H9 (cell line): ENCODE measurements at regions not wholly inside any gene's neighbourhood (a gene's known extent, or its start where the extent isn't known, plus 50 kb on each side); places are given as distances from the start of the nearest gene placed in this dataset.

Experiments
- DNase-seq: peaks from one replicate; pipeline ENCODE4 v3.0.0-alpha.2; 2017
- H2AFZ ChIP-seq: one replicate; pipeline ENCODE4 v1.6.1; 2013; ENCODE audit warnings: mild to moderate bottlenecking, low read length, control low read depth, moderate library complexity
- H2AK5ac ChIP-seq: 2 replicates; pipeline ENCODE4 v1.6.1; 2013; ENCODE audit warnings: low read length, control low read depth, mixed read lengths; ENCODE audit not compliant: insufficient read length
- H2BK120ac ChIP-seq: one replicate; pipeline ENCODE4 v1.6.1; 2013; ENCODE audit warnings: low read depth, mild to moderate bottlenecking, low read length, control low read depth, inconsistent platforms; ENCODE audit not compliant: poor library complexity, severe bottlenecking
- H2BK12ac ChIP-seq: 2 replicates; pipeline ENCODE4 v1.6.1; 2013; ENCODE audit warnings: low read length, control low read depth, mixed read lengths, low read depth; ENCODE audit not compliant: insufficient read length
- H2BK15ac ChIP-seq: 2 replicates; pipeline ENCODE4 v1.6.1; 2013; ENCODE audit warnings: low read depth, low read length, control low read depth
- H2BK20ac ChIP-seq: one replicate; pipeline ENCODE4 v1.6.1; 2013; ENCODE audit warnings: low read depth, mild to moderate bottlenecking, low read length, control low read depth, inconsistent platforms; ENCODE audit not compliant: poor library complexity, severe bottlenecking
- H2BK5ac ChIP-seq: 2 replicates; pipeline ENCODE4 v1.6.1; 2013; ENCODE audit warnings: low read length, control low read depth, mixed read lengths; ENCODE audit not compliant: insufficient read length
- H3K14ac ChIP-seq: 2 replicates; pipeline ENCODE4 v1.6.1; 2013; ENCODE audit warnings: low read length, control low read depth; ENCODE audit not compliant: insufficient read depth
- H3K18ac ChIP-seq: 2 replicates; pipeline ENCODE4 v1.6.1; 2013; ENCODE audit warnings: low read depth, mild to moderate bottlenecking, mixed read lengths, low read length, control low read depth; ENCODE audit not compliant: insufficient read length
- H3K23ac ChIP-seq: 2 replicates; pipeline ENCODE4 v1.6.1; 2013; ENCODE audit warnings: low read length, control low read depth, mixed read lengths, low read depth; ENCODE audit not compliant: insufficient read length
- H3K23me2 ChIP-seq: 2 replicates; pipeline ENCODE4 v1.6.1; 2013; ENCODE audit warnings: low read depth, mild to moderate bottlenecking, mixed read lengths, low read length, control low read depth; ENCODE audit not compliant: insufficient read length, poor library complexity, severe bottlenecking
- H3K27ac ChIP-seq: 2 replicates; pipeline ENCODE4 v1.5.1; 2013; ENCODE audit warnings: low read length, control low read depth, mixed read lengths, low read depth; ENCODE audit not compliant: insufficient read length
- H3K27me3 ChIP-seq: 2 replicates; pipeline ENCODE4 v1.6.1; 2013; ENCODE audit warnings: low read length, control low read depth, inconsistent platforms; ENCODE audit not compliant: insufficient read depth
- H3K4ac ChIP-seq: 2 replicates; pipeline ENCODE4 v1.6.1; 2013; ENCODE audit warnings: low read depth, mild to moderate bottlenecking, control low read depth, inconsistent platforms, low read length, moderate library complexity
- H3K4me1 ChIP-seq: 2 replicates; pipeline ENCODE4 v1.6.1; 2013; ENCODE audit warnings: low read length, control low read depth, inconsistent platforms; ENCODE audit not compliant: insufficient read depth
- H3K4me2 ChIP-seq: 2 replicates; pipeline ENCODE4 v1.6.1; 2013; ENCODE audit warnings: low read length, control low read depth, mixed read lengths; ENCODE audit not compliant: insufficient read length, insufficient read depth
- H3K56ac ChIP-seq: 2 replicates; pipeline ENCODE4 v1.6.1; 2013; ENCODE audit warnings: low read depth, mild to moderate bottlenecking, mixed read lengths, low read length, control low read depth; ENCODE audit not compliant: insufficient read length
- H3K79me1 ChIP-seq: 2 replicates; pipeline ENCODE4 v1.6.1; 2013; ENCODE audit warnings: low read depth, mild to moderate bottlenecking, moderate library complexity, low read length, control low read depth, inconsistent platforms; ENCODE audit not compliant: insufficient read depth, poor library complexity, severe bottlenecking
- H3K79me2 ChIP-seq: 2 replicates; pipeline ENCODE4 v1.6.1; 2013; ENCODE audit warnings: low read length, control low read depth, inconsistent platforms; ENCODE audit not compliant: insufficient read depth
- H3K9ac ChIP-seq: 2 replicates; pipeline ENCODE4 v1.6.1; 2013; ENCODE audit warnings: low read length, control low read depth, mixed read lengths; ENCODE audit not compliant: insufficient read length; ENCODE audit errors: extremely low read depth
- H3K9me3 ChIP-seq: one replicate; pipeline ENCODE4 v1.6.1; 2013; ENCODE audit warnings: low read depth, low read length, inconsistent platforms; ENCODE audit not compliant: control insufficient read depth
- H3T11ph ChIP-seq: one replicate; pipeline ENCODE4 v1.6.1; 2013; ENCODE audit warnings: mild to moderate bottlenecking, low read length, control low read depth, inconsistent platforms
- H4K20me1 ChIP-seq: one replicate; pipeline ENCODE4 v1.6.1; 2013; ENCODE audit not compliant: control insufficient read depth, insufficient read length, insufficient read depth
- H4K5ac ChIP-seq: 2 replicates; pipeline ENCODE4 v1.6.1; 2013; ENCODE audit warnings: low read depth, mild to moderate bottlenecking, mixed read lengths, low read length, control low read depth; ENCODE audit not compliant: insufficient read length
- H4K8ac ChIP-seq: replicated peaks from 2 replicates; pipeline ENCODE4 v1.6.1; 2013; ENCODE audit warnings: low read length, control low read depth, mixed read lengths, low read depth; ENCODE audit not compliant: insufficient read length
- H4K91ac ChIP-seq: 2 replicates; pipeline ENCODE4 v1.6.1; 2013; ENCODE audit warnings: low read depth, mild to moderate bottlenecking, moderate library complexity, mixed read lengths, low read length, control low read depth; ENCODE audit not compliant: insufficient read length
- H3K27ac Mint-ChIP-seq, 3 experiments: 2 replicates in 2 of 3; 3 replicates in 1 of 3; pipeline ENCODE4 v1.8.0; 2020 to 2021; ENCODE audit warnings: mixed read lengths in 3 of 3, mild to moderate bottlenecking in 1 of 3, moderate library complexity in 1 of 3
- H3K27me3 Mint-ChIP-seq: 2 replicates; pipeline ENCODE4 v1.8.0; 2021; ENCODE audit warnings: low read depth, mild to moderate bottlenecking, moderate library complexity, mixed read lengths
- H3K36me3 Mint-ChIP-seq, 3 experiments: 2 replicates in 2 of 3; 3 replicates in 1 of 3; pipeline ENCODE4 v1.8.0; 2020 to 2021; ENCODE audit warnings: low read depth in 3 of 3, mixed read lengths in 3 of 3; ENCODE audit not compliant: insufficient read depth in 1 of 3
- H3K4me1 Mint-ChIP-seq, 2 experiments: 2 replicates each; pipeline ENCODE4 v1.8.0; 2020; ENCODE audit warnings: mixed read lengths in 2 of 2
- H3K4me3 Mint-ChIP-seq, 2 experiments: 2 replicates in 1 of 2; 3 replicates in 1 of 2; pipeline ENCODE4 v1.8.0; 2020 to 2021; ENCODE audit warnings: mild to moderate bottlenecking in 2 of 2, mixed read lengths in 2 of 2, moderate library complexity in 1 of 2
- H3K9me3 Mint-ChIP-seq, 2 experiments: 2 replicates in 1 of 2; 3 replicates in 1 of 2; pipeline ENCODE4 v1.8.0; 2020; ENCODE audit warnings: mild to moderate bottlenecking in 2 of 2, mixed read lengths in 2 of 2, moderate library complexity in 1 of 2
- WGBS: extraction: QIAGEN DNeasy Blood & Tissue Kit; methylation state at CpG from one replicate; pipeline ENCODE4 v1.1.7; 2013; ENCODE audit warnings: missing lambda C conversion rate, low lambda C conversion rate, mixed read lengths; ENCODE audit not compliant: insufficient read length; ENCODE audit errors: extremely low coverage; 5-methylcytosine and 5-hydroxymethylcytosine counted together
- TF ChIP-seq, protein P1 (sequence below): fragments of 200-600 bp; sonication (generic); conservative IDR thresholded peaks from 3 replicates; pipeline ENCODE4 v1.8.0; 2021; ENCODE audit warnings: antibody characterized with exemption, mild to moderate bottlenecking

DNA sequence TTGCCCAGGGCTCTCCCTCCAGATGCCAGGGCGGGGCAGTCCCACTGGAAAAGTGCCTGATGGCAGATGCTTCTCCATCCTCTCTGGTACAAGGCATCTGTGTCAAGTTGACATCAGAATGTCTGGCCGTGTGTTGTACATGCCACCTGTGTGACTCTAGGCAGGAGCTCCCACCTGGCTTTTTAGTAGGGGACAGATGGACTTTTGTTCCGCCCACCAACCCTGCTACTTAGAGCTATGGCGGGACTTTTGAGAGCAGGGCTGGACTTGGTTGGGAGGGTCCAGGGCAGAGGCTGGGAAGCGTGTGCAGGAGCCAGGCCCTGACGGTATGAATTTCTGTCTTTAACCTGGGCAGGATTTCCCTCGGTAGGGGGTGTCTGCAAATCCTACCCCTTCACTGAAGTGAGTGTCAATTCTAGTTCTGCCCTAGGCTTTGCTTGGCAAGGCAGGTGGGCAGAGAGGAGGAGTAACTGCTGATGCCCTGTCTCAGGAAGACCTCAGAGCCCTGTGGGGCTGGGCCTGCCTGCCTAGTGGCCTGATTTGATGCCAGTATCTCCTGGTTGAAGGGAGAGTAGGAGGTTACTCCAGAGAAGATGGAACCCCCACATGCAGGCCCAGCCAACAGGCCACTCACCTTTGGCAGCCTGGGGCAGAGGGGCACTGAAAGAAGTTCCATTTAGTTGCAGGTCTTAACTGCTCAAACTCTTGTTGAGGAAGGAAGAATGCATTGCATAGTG is 99.1 kb downstream of the PJA1 start:
- Histone ChIP-seq H2BK5ac (no peak overlapping the region), H3K14ac (no peak overlapping the region), H4K8ac (no peak overlapping the region), H3K4me2 (no peak overlapping the region), H2BK120ac (no peak overlapping the region), H3K79me2 (no peaks in the 10 kb centered on the region), H3K27me3 (no peaks in the 10 kb centered on the region), H2BK12ac (no peak overlapping the region), H3K9me3 (no peaks in the 10 kb centered on the region), H3K4me1 (no peaks in the 10 kb centered on the region), H3K18ac (no peak overlapping the region), H2AK5ac (no peak overlapping the region), H4K20me1 (no peaks in the 10 kb centered on the region), H3K9ac (no peak overlapping the region), H3K56ac (no peak overlapping the region), H3K79me1 (no peaks in the 10 kb centered on the region), H4K91ac (no peak overlapping the region), H3T11ph (no peak overlapping the region), H3K23ac (no peak overlapping the region), H3K27ac (no peak overlapping the region), H3K4ac (no peak overlapping the region), H2BK20ac (no peak overlapping the region), H4K5ac (no peak overlapping the region), H2BK15ac (no peak overlapping the region), H2AFZ (no peak overlapping the region), H3K23me2 (no peaks in the 10 kb centered on the region)
- peaks cover 3% of the 10 kb centered on the region in 2 experiments; a peak in 2 of 4 replicates for H3K4me1 Mint-ChIP-seq
- no peak overlapping the region for H3K27ac Mint-ChIP-seq
- peaks cover 53% of the 10 kb centered on the region for H3K27me3 Mint-ChIP-seq
- no peak overlapping the region for H3K4me3 Mint-ChIP-seq
- DNase-seq: peak; percentile 8
- H3K9me3 Mint-ChIP-seq: peaks cover 64 to 86% of the 10 kb centered on the region in 2 experiments
- H3K36me3 Mint-ChIP-seq: peaks cover 0 to 3% (median 0%) of the 10 kb centered on the region in 3 experiments; a peak in 2 of 7 replicates
- WGBS: no CpG with 5 or more reads among the region's 7 CpGs
- TF ChIP-seq, protein P1, sequence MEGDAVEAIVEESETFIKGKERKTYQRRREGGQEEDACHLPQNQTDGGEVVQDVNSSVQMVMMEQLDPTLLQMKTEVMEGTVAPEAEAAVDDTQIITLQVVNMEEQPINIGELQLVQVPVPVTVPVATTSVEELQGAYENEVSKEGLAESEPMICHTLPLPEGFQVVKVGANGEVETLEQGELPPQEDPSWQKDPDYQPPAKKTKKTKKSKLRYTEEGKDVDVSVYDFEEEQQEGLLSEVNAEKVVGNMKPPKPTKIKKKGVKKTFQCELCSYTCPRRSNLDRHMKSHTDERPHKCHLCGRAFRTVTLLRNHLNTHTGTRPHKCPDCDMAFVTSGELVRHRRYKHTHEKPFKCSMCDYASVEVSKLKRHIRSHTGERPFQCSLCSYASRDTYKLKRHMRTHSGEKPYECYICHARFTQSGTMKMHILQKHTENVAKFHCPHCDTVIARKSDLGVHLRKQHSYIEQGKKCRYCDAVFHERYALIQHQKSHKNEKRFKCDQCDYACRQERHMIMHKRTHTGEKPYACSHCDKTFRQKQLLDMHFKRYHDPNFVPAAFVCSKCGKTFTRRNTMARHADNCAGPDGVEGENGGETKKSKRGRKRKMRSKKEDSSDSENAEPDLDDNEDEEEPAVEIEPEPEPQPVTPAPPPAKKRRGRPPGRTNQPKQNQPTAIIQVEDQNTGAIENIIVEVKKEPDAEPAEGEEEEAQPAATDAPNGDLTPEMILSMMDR: no peak
